ENCODE measurements at regions not wholly inside any gene's neighbourhood (a gene's known extent, or its start where the extent isn't known, plus 50 kb on each side); places are given as distances from the start of the nearest gene placed in this dataset.

- Histone ChIP-seq H3K36me3 (ENCODE audit: control insufficient read depth, insufficient read depth, low read length) (no peaks in the 10 kb centered on the region), H3K4me3 (replicated peaks; ENCODE audit: low read depth, low read length) (no peak overlapping the region), H3K27me3 (replicated peaks; ENCODE audit: control insufficient read depth, insufficient read depth, low read length) (no peaks in the 10 kb centered on the region)
- no peak for DNase-seq (ENCODE audit: extremely low read depth, insufficient read length)
- no peak for TF ChIP-seq CTCF (IDR thresholded peaks at IDR 0.05; ENCODE audit: insufficient read depth, low read length, poor library complexity, severe bottlenecking)
Measured at GRCh38 chr12:45629292-45629691, 100.2 kb upstream of the ARID2 start.

GRCh38 chr12:45633733-45634132 is 95.8 kb upstream of the ARID2 start:
- H3K27me3 ChIP-seq (replicated peaks; ENCODE audit: control insufficient read depth, insufficient read depth, low read length): no peaks in the 10 kb centered on the region
- no peaks in the 10 kb centered on the region for H3K36me3 ChIP-seq (ENCODE audit: control insufficient read depth, insufficient read depth, low read length)
- no peak for DNase-seq (ENCODE audit: extremely low read depth, insufficient read length)
- TF ChIP-seq CTCF (IDR thresholded peaks at IDR 0.05; ENCODE audit: insufficient read depth, low read length, poor library complexity, severe bottlenecking): no peak
- H3K4me3 ChIP-seq (replicated peaks; ENCODE audit: low read depth, low read length): no peak overlapping the region

- no peak for TF ChIP-seq CTCF (IDR thresholded peaks at IDR 0.05; ENCODE audit: insufficient read depth, low read length, poor library complexity, severe bottlenecking)
Measured at GRCh38 chr12:45634273-45634917, 95.1 kb upstream of the ARID2 start.

GRCh38 chr12:45637242-45637641 is 92.3 kb upstream of the ARID2 start:
- no peak overlapping the region for H3K4me3 ChIP-seq (replicated peaks; ENCODE audit: low read depth, low read length)
- DNase-seq (ENCODE audit: extremely low read depth, insufficient read length): no peak
- TF ChIP-seq CTCF (IDR thresholded peaks at IDR 0.05; ENCODE audit: insufficient read depth, low read length, poor library complexity, severe bottlenecking): no peak
- no peaks in the 10 kb centered on the region for H3K36me3 ChIP-seq (ENCODE audit: control insufficient read depth, insufficient read depth, low read length)
- H3K27me3 ChIP-seq (replicated peaks; ENCODE audit: control insufficient read depth, insufficient read depth, low read length): no peaks in the 10 kb centered on the region

More at GRCh38 chr12:45634273-45634917, 95.1 kb upstream of the ARID2 start:
- DNase-seq (ENCODE audit: extremely low read depth, insufficient read length): peak; percentile 11
- Histone ChIP-seq H3K27me3 (replicated peaks; ENCODE audit: control insufficient read depth, insufficient read depth, low read length) (no peaks in the 10 kb centered on the region), H3K4me3 (replicated peaks; ENCODE audit: low read depth, low read length) (no peak overlapping the region; the same call in 1 of the 2 replicates), H3K36me3 (ENCODE audit: control insufficient read depth, insufficient read depth, low read length) (no peaks in the 10 kb centered on the region)

- Histone ChIP-seq H3K4me3 (replicated peaks; ENCODE audit: low read depth, low read length) (no peak overlapping the region), H3K27me3 (replicated peaks; ENCODE audit: control insufficient read depth, insufficient read depth, low read length) (no peaks in the 10 kb centered on the region), H3K36me3 (ENCODE audit: control insufficient read depth, insufficient read depth, low read length) (no peaks in the 10 kb centered on the region)
- DNase-seq (ENCODE audit: extremely low read depth, insufficient read length): no peak
- TF ChIP-seq CTCF (IDR thresholded peaks at IDR 0.05; ENCODE audit: insufficient read depth, low read length, poor library complexity, severe bottlenecking): no peak
Measured at GRCh38 chr12:45637706-45638105, 91.8 kb upstream of the ARID2 start.

GRCh38 chr12:45638386-45638785 is 91.1 kb upstream of the ARID2 start:
- H3K36me3 ChIP-seq (ENCODE audit: control insufficient read depth, insufficient read depth, low read length): no peaks in the 10 kb centered on the region
- TF ChIP-seq CTCF (IDR thresholded peaks at IDR 0.05; ENCODE audit: insufficient read depth, low read length, poor library complexity, severe bottlenecking): no peak
- no peaks in the 10 kb centered on the region for H3K27me3 ChIP-seq (replicated peaks; ENCODE audit: control insufficient read depth, insufficient read depth, low read length)
- no peak overlapping the region for H3K4me3 ChIP-seq (replicated peaks; ENCODE audit: low read depth, low read length)
- DNase-seq (ENCODE audit: extremely low read depth, insufficient read length): no peak

Data from GM06990 (cell line).